Liver (tissue), 8 donors: ENCODE measurements at regions not wholly inside any gene's neighbourhood (a gene's known extent, or its start where the extent isn't known, plus 50 kb on each side); places are given as distances from the start of the nearest gene placed in this dataset.

Experiments
- DNase-seq: peaks from one replicate; pipeline ENCODE4 v3.0.0-alpha.2; 2017; ENCODE audit warnings: low spot score
- H3K27ac ChIP-seq, 2 donors: one replicate each; pipeline ENCODE4 v1.7.0; 2013; ENCODE audit warnings: inconsistent platforms in 2 of 2, low read length in 2 of 2, control low read depth in 1 of 2, low read depth in 1 of 2, mild to moderate bottlenecking in 1 of 2
- H3K27me3 ChIP-seq, 4 donors: one replicate each; pipeline versions ENCODE4 v1.6.1 to v1.7.0; 2013; ENCODE audit warnings: low read length in 3 of 4, inconsistent platforms in 1 of 4, mild to moderate bottlenecking in 1 of 4, moderate library complexity in 1 of 4; ENCODE audit not compliant: control insufficient read depth in 4 of 4, insufficient read depth in 4 of 4
- H3K36me3 ChIP-seq, 4 donors: one replicate each; pipeline versions ENCODE4 v1.6.1 to v1.7.0; 2013; ENCODE audit warnings: low read length in 3 of 4, mild to moderate bottlenecking in 3 of 4, low read depth in 1 of 4, moderate library complexity in 1 of 4; ENCODE audit not compliant: control insufficient read depth in 4 of 4, insufficient read depth in 3 of 4
- H3K4me1 ChIP-seq, 4 donors: one replicate each; pipeline versions ENCODE4 v1.6.1 to v1.7.0; 2013; ENCODE audit warnings: low read length in 3 of 4, mild to moderate bottlenecking in 3 of 4, moderate library complexity in 1 of 4; ENCODE audit not compliant: control insufficient read depth in 4 of 4, insufficient read depth in 4 of 4
- H3K4me3 ChIP-seq, 3 donors: one replicate each; pipeline versions ENCODE4 v1.6.1 to v1.7.0; 2013; ENCODE audit warnings: low read length in 3 of 3, control low read depth in 1 of 3, low read depth in 1 of 3, mild to moderate bottlenecking in 1 of 3
- H3K9ac ChIP-seq, 2 donors: one replicate each; pipeline ENCODE4 v1.7.0; 2013; ENCODE audit warnings: low read length in 2 of 2, mild to moderate bottlenecking in 2 of 2, moderate library complexity in 2 of 2, control low read depth in 1 of 2, low read depth in 1 of 2
- H3K9me3 ChIP-seq, 4 donors: one replicate each; pipeline versions ENCODE4 v1.6.1 to v1.7.0; 2013; ENCODE audit warnings: low read length in 3 of 4; ENCODE audit not compliant: control insufficient read depth in 4 of 4
- ATF3 ChIP-seq: IDR thresholded peaks from 2 replicates; pipeline ENCODE4 v1.6.1; 2016; ENCODE audit warnings: antibody characterized with exemption
- CTCF ChIP-seq: fragments of 150-350 bp; IDR thresholded peaks from 2 replicates; pipeline ENCODE4 v1.5.1; 2017; ENCODE audit warnings: improper control_type of control experiment, low read depth, low read length; ENCODE audit not compliant: missing input control
- EGR1 ChIP-seq, 2 donors: IDR thresholded peaks; 2 replicates each; pipeline ENCODE4 v1.6.1; 2016 to 2018; ENCODE audit warnings: antibody characterized with exemption in 2 of 2, low read depth in 2 of 2
- FOXA1 ChIP-seq: IDR thresholded peaks from 2 replicates; pipeline ENCODE4 v1.6.1; 2016; ENCODE audit warnings: antibody characterized with exemption
- FOXA2 ChIP-seq: IDR thresholded peaks from 2 replicates; pipeline ENCODE4 v1.6.1; 2016; ENCODE audit warnings: antibody characterized with exemption
- GABPA ChIP-seq, 2 donors: IDR thresholded peaks in 1 of 2; conservative IDR thresholded peaks in 1 of 2; 2 replicates each; pipeline ENCODE4 v1.6.1; 2016; ENCODE audit warnings: antibody characterized with exemption in 2 of 2, mild to moderate bottlenecking in 1 of 2, moderate library complexity in 1 of 2
- HNF4A ChIP-seq, 2 donors: conservative IDR thresholded peaks; 2 replicates each; pipeline ENCODE4 v1.6.1; 2016; ENCODE audit warnings: antibody characterized with exemption in 2 of 2, mild to moderate bottlenecking in 2 of 2
- HNF4G ChIP-seq: IDR thresholded peaks from 2 replicates; pipeline ENCODE4 v1.6.1; 2016; ENCODE audit warnings: antibody characterized with exemption
- JUND ChIP-seq, 2 donors: IDR thresholded peaks; 2 replicates each; pipeline ENCODE4 v1.6.1; 2016; ENCODE audit warnings: antibody characterized with exemption in 2 of 2
- MAX ChIP-seq: IDR thresholded peaks from 2 replicates; pipeline ENCODE4 v1.6.1; 2016; ENCODE audit warnings: antibody characterized with exemption
- NR2F2 ChIP-seq: IDR thresholded peaks from 2 replicates; pipeline ENCODE4 v1.6.1; 2016; ENCODE audit warnings: antibody characterized with exemption
- RAD21 ChIP-seq, 2 donors: IDR thresholded peaks; 2 replicates each; pipeline ENCODE4 v1.6.1; 2016; ENCODE audit warnings: antibody characterized with exemption in 2 of 2, mild to moderate bottlenecking in 2 of 2
- REST ChIP-seq: IDR thresholded peaks from 2 replicates; pipeline ENCODE4 v1.6.1; 2016; ENCODE audit warnings: antibody characterized with exemption, mild to moderate bottlenecking
- RXRA ChIP-seq, 2 donors: IDR thresholded peaks; 2 replicates each; pipeline ENCODE4 v1.6.1; 2017 to 2018; ENCODE audit warnings: antibody characterized with exemption in 2 of 2, mild to moderate bottlenecking in 1 of 2
- TAF1 ChIP-seq: conservative IDR thresholded peaks from 2 replicates; pipeline ENCODE4 v1.6.1; 2016; ENCODE audit warnings: antibody characterized with exemption, mild to moderate bottlenecking
- YY1 ChIP-seq: IDR thresholded peaks from 2 replicates; pipeline ENCODE4 v1.6.1; 2016; ENCODE audit warnings: antibody characterized with exemption, mild to moderate bottlenecking
- ZBTB33 ChIP-seq: IDR thresholded peaks from 2 replicates; pipeline ENCODE4 v1.6.1; 2016; ENCODE audit warnings: antibody characterized with exemption
- WGBS: extraction: QIAGEN DNeasy Blood & Tissue Kit; methylation state at CpG from one replicate; pipeline ENCODE4 v1.1.7; 2013; 5-methylcytosine and 5-hydroxymethylcytosine counted together
- donor health status: healthy.
- donor health status: healthy.
- donor health status: healthy.
- donor health status: healthy.
- donor health status: healthy.

GRCh38 chr6:11292594-11293236, 60.2 kb upstream of the NEDD9 start:
- Histone ChIP-seq H3K27me3 (no peaks in the 10 kb centered on the region), H3K36me3 (no peaks in the 10 kb centered on the region), H3K4me3 (no peak overlapping the region), H3K9ac (no peak overlapping the region), H3K4me1 (no peaks in the 10 kb centered on the region), H3K27ac (no peak overlapping the region), H3K9me3 (peaks cover 0 to 3% (median 1%) of the 10 kb centered on the region in 4 donors)
- DNase-seq, result no peak
- TF ChIP-seq NR2F2, result no peak

GRCh38 chr6:11292091-11292490, 59.6 kb upstream of the NEDD9 start:
- WGBS, result 76% methylated on average over 4 of the region's 4 CpGs
- no peaks in the 10 kb centered on the region for H3K4me1 ChIP-seq
- H3K4me3 ChIP-seq, result no peak overlapping the region
- no peak for DNase-seq
- H3K27ac ChIP-seq, result no peak overlapping the region
- no peak for TF ChIP-seq ATF3
- TF ChIP-seq MAX, result no peak
- TF ChIP-seq JUND (IDR thresholded peaks at IDR 0.05), result no peak
- TF ChIP-seq FOXA1, result no peak
- no peak for TF ChIP-seq YY1
- no peak for TF ChIP-seq HNF4A (conservative IDR thresholded peaks at IDR 0.05)
- TF ChIP-seq RAD21 (IDR thresholded peaks at IDR 0.05), result no peak
- TF ChIP-seq EGR1 (IDR thresholded peaks at IDR 0.05; ENCODE audit: low read depth in 2 of 2), result no peak
- TF ChIP-seq GABPA (IDR thresholded peaks at IDR 0.05 in 1 of 2, conservative IDR thresholded peaks at IDR 0.05 in 1 of 2), result no peak
- TF ChIP-seq RXRA (IDR thresholded peaks at IDR 0.05), result no peak
- no peak for TF ChIP-seq NR2F2
- TF ChIP-seq FOXA2, result no peak
- no peak for TF ChIP-seq TAF1
- no peak for TF ChIP-seq ZBTB33
- no peak for TF ChIP-seq CTCF
- TF ChIP-seq REST, result no peak
- no peak for TF ChIP-seq HNF4G
- no peak overlapping the region for H3K9ac ChIP-seq
- no peaks in the 10 kb centered on the region for H3K36me3 ChIP-seq
- no peaks in the 10 kb centered on the region for H3K27me3 ChIP-seq
- peaks cover 0 to 3% (median 1%) of the 10 kb centered on the region in 4 donors for H3K9me3 ChIP-seq
